ENCODE measurements at regions not wholly inside any gene's neighbourhood (a gene's known extent, or its start where the extent isn't known, plus 50 kb on each side); places are given as distances from the start of the nearest gene placed in this dataset.
"Not testable (repeated sequence)": the region's sequence is repeated elsewhere in the genome, so short reads cannot be mapped to it uniquely, and the experiment has no call there.

GRCh38 chr13:52922961-52923360 lies 74.5 kb upstream of the PCDH8 start:
- TF ChIP-seq CTCF (IDR thresholded peaks at IDR 0.05; ENCODE audit: low read depth, low read length) = no peak
- Histone ChIP-seq H3K27ac (no peak overlapping the region), H3K27me3 (ENCODE audit: insufficient read depth, low read depth, severe bottlenecking) (peaks cover 21% of the 10 kb centered on the region), H3K9me3 (ENCODE audit: severe bottlenecking) (no peaks in the 10 kb centered on the region), H3K4me3 (ENCODE audit: low read depth, low read length) (no peak overlapping the region), H3K36me3 (no peaks in the 10 kb centered on the region)
- no peak for DNase-seq

GRCh38 chr13:52921194-52921593 lies 72.8 kb upstream of the PCDH8 start:
- H3K27me3 ChIP-seq (ENCODE audit: insufficient read depth, low read depth, severe bottlenecking) = peaks cover 21% of the 10 kb centered on the region
- H3K9me3 ChIP-seq (ENCODE audit: severe bottlenecking) = no peaks in the 10 kb centered on the region
- no peak overlapping the region for H3K4me3 ChIP-seq (ENCODE audit: low read depth, low read length)
- no peaks in the 10 kb centered on the region for H3K36me3 ChIP-seq
- DNase-seq = no peak
- no peak overlapping the region for H3K27ac ChIP-seq
- no peak for TF ChIP-seq CTCF (IDR thresholded peaks at IDR 0.05; ENCODE audit: low read depth, low read length)

- no peaks in the 10 kb centered on the region for H3K36me3 ChIP-seq
- no peaks in the 10 kb centered on the region for H3K9me3 ChIP-seq (ENCODE audit: severe bottlenecking)
- no peak for DNase-seq
- H3K4me3 ChIP-seq (ENCODE audit: low read depth, low read length) = no peak overlapping the region
- H3K27me3 ChIP-seq (ENCODE audit: insufficient read depth, low read depth, severe bottlenecking) = peaks cover 26% of the 10 kb centered on the region
- H3K27ac ChIP-seq = no peak overlapping the region
- no peak for TF ChIP-seq CTCF (IDR thresholded peaks at IDR 0.05; ENCODE audit: low read depth, low read length)
Observed at GRCh38 chr13:52916486-52916990, 68.1 kb upstream of the PCDH8 start.

- DNase-seq = no peak
- H3K27me3 ChIP-seq (ENCODE audit: insufficient read depth, low read depth, severe bottlenecking) = peaks cover 6% of the 10 kb centered on the region
- no peaks in the 10 kb centered on the region for H3K36me3 ChIP-seq
- H3K4me3 ChIP-seq (ENCODE audit: low read depth, low read length) = no peak overlapping the region
- H3K9me3 ChIP-seq (ENCODE audit: severe bottlenecking) = no peaks in the 10 kb centered on the region
- no peak overlapping the region for H3K27ac ChIP-seq
- no peak for TF ChIP-seq CTCF (IDR thresholded peaks at IDR 0.05; ENCODE audit: low read depth, low read length)
Observed at GRCh38 chr13:52911340-52911739, 62.9 kb upstream of the PCDH8 start.

- H3K36me3 ChIP-seq; H3K27ac ChIP-seq; DNase-seq; H3K27me3 ChIP-seq (ENCODE audit: insufficient read depth, low read depth, severe bottlenecking); H3K4me3 ChIP-seq (ENCODE audit: low read depth, low read length); H3K9me3 ChIP-seq (ENCODE audit: severe bottlenecking): not testable (repeated sequence)
Observed at GRCh38 chr13:52910318-52910717, 61.9 kb upstream of the PCDH8 start.

GRCh38 chr13:52906122-52906903 lies 57.9 kb upstream of the PCDH8 start:
- Histone ChIP-seq H3K4me3 (ENCODE audit: low read depth, low read length) (no peak overlapping the region), H3K9me3 (ENCODE audit: severe bottlenecking) (no peaks in the 10 kb centered on the region), H3K27ac (no peak overlapping the region), H3K27me3 (ENCODE audit: insufficient read depth, low read depth, severe bottlenecking) (peaks cover 3% of the 10 kb centered on the region), H3K36me3 (no peaks in the 10 kb centered on the region)
- TF ChIP-seq CTCF (IDR thresholded peaks at IDR 0.05; ENCODE audit: low read depth, low read length) = no peak
- no peak for DNase-seq

Data from WERI-Rb-1 (cell line).